ENCODE measurements at regions not wholly inside any gene's neighbourhood (a gene's known extent, or its start where the extent isn't known, plus 50 kb on each side); places are given as distances from the start of the nearest gene placed in this dataset.

GRCh38 chr13:107866032-107866940, 349.1 kb downstream of the LIG4 start:
- Histone ChIP-seq H3K27me3 (peaks cover 0 to 10% of the 10 kb centered on the region in 2 donors), H3K4me3 (peak overlapping the region; percentile 3 to 16)
- no peak for DNase-seq

DNA sequence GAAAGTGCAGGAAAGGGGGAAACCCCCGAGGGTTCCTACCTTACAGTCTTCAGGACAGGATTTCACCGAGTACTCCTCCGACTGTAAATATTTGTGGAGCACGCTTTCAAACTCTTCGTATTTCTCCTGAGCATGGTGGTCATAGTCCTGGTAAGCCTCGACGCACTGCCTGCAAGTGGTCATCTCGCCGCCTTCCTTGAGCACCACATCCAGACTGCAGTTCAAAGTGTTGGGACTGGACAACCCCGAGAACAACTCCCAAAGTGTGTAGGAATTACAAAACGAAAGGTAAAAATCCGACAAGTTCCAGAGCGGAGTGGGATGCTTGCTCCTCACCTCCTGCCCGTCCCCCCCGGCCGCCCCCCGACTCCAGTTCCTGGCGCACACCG, 349.7 kb downstream of the LIG4 start:
- H3K4me1 ChIP-seq = peaks cover 0 to 10% of the 10 kb centered on the region in 2 donors
- no peaks in the 10 kb centered on the region for H3K9me3 ChIP-seq
- no peak overlapping the region for H3K27ac ChIP-seq
- H3K27me3 ChIP-seq = peaks cover 0 to 10% of the 10 kb centered on the region in 2 donors
- H3K36me3 ChIP-seq = no peaks in the 10 kb centered on the region
- intact Hi-C loops (cut with DNase I; ENCODE audit: low total_unique reads) = no loop called here
- TF ChIP-seq, protein P1, sequence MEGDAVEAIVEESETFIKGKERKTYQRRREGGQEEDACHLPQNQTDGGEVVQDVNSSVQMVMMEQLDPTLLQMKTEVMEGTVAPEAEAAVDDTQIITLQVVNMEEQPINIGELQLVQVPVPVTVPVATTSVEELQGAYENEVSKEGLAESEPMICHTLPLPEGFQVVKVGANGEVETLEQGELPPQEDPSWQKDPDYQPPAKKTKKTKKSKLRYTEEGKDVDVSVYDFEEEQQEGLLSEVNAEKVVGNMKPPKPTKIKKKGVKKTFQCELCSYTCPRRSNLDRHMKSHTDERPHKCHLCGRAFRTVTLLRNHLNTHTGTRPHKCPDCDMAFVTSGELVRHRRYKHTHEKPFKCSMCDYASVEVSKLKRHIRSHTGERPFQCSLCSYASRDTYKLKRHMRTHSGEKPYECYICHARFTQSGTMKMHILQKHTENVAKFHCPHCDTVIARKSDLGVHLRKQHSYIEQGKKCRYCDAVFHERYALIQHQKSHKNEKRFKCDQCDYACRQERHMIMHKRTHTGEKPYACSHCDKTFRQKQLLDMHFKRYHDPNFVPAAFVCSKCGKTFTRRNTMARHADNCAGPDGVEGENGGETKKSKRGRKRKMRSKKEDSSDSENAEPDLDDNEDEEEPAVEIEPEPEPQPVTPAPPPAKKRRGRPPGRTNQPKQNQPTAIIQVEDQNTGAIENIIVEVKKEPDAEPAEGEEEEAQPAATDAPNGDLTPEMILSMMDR (IDR thresholded peaks at IDR 0.05) = no peak
- no peak for TF ChIP-seq POLR2A (IDR thresholded peaks at IDR 0.05)
- no peak overlapping the region for H3K4me3 ChIP-seq
- no peak for DNase-seq

More at GRCh38 chr13:107866032-107866940, 349.1 kb downstream of the LIG4 start:
- TF ChIP-seq, protein P1 (IDR thresholded peaks at IDR 0.05) = no peak
- TF ChIP-seq POLR2A (IDR thresholded peaks at IDR 0.05) = no peak
- Histone ChIP-seq H3K4me1 (peaks cover 0 to 10% of the 10 kb centered on the region in 2 donors), H3K27ac (no peak overlapping the region), H3K36me3 (no peaks in the 10 kb centered on the region), H3K9me3 (no peaks in the 10 kb centered on the region)
- intact Hi-C loops (cut with DNase I; ENCODE audit: low total_unique reads) = no loop called here

GRCh38 chr13:107865318-107865575, 350.1 kb downstream of the LIG4 start:
- H3K27me3 ChIP-seq = peaks cover 0 to 10% of the 10 kb centered on the region in 2 donors
- H3K27ac ChIP-seq = no peak overlapping the region
- no peak overlapping the region for H3K4me3 ChIP-seq
- intact Hi-C loops (cut with DNase I; ENCODE audit: low total_unique reads) = no loop called here
- no peak for DNase-seq
- no peaks in the 10 kb centered on the region for H3K9me3 ChIP-seq
- H3K4me1 ChIP-seq = peaks cover 0 to 10% of the 10 kb centered on the region in 2 donors
- TF ChIP-seq, protein P1 (IDR thresholded peaks at IDR 0.05) = no peak
- no peak for TF ChIP-seq POLR2A (IDR thresholded peaks at IDR 0.05)
- no peaks in the 10 kb centered on the region for H3K36me3 ChIP-seq

GRCh38 chr13:107864543-107865317, 350.6 kb downstream of the LIG4 start:
- TF ChIP-seq, protein P1 (IDR thresholded peaks at IDR 0.05) = no peak
- no peak for TF ChIP-seq POLR2A (IDR thresholded peaks at IDR 0.05)
- intact Hi-C loops (cut with DNase I; ENCODE audit: low total_unique reads) = no loop called here
- Histone ChIP-seq H3K9me3 (no peaks in the 10 kb centered on the region), H3K27ac (no peak overlapping the region), H3K4me3 (no peak overlapping the region), H3K27me3 (peaks cover 0 to 10% of the 10 kb centered on the region in 2 donors), H3K36me3 (no peaks in the 10 kb centered on the region), H3K4me1 (peaks cover 0 to 10% of the 10 kb centered on the region in 2 donors)
- DNase-seq = no peak

DNA sequence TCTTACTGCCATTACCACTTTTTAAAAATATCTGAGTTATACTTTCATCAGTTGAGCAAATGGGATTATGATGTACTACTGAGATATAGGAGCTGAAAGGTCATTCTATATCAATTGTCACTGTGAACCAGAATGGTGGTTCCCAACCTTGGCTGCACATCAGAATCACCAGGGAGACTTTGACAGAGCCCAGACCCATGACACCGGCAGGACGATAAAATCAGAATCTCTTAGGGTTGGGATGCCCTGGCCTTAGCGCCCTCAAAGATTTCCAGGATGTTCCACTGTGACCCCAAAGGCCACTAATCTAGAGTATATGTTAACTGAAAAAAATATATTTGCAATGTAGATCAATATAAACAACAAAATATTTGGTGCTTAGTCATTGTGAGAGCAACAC, 355.1 kb downstream of the LIG4 start:
- no peak for DNase-seq
- Histone ChIP-seq H3K9me3 (no peaks in the 10 kb centered on the region), H3K4me3 (no peak overlapping the region), H3K27me3 (peaks cover 0 to 3% of the 10 kb centered on the region in 2 donors), H3K4me1 (no peaks in the 10 kb centered on the region), H3K36me3 (no peaks in the 10 kb centered on the region), H3K27ac (no peak overlapping the region)
- intact Hi-C loops (cut with DNase I; ENCODE audit: low total_unique reads) = no loop called here
- no peak for TF ChIP-seq POLR2A (IDR thresholded peaks at IDR 0.05)
- TF ChIP-seq, protein P1 (IDR thresholded peaks at IDR 0.05) = no peak
